ENCODE measurements at regions not wholly inside any gene's neighbourhood (a gene's known extent, or its start where the extent isn't known, plus 50 kb on each side); places are given as distances from the start of the nearest gene placed in this dataset.

DNA sequence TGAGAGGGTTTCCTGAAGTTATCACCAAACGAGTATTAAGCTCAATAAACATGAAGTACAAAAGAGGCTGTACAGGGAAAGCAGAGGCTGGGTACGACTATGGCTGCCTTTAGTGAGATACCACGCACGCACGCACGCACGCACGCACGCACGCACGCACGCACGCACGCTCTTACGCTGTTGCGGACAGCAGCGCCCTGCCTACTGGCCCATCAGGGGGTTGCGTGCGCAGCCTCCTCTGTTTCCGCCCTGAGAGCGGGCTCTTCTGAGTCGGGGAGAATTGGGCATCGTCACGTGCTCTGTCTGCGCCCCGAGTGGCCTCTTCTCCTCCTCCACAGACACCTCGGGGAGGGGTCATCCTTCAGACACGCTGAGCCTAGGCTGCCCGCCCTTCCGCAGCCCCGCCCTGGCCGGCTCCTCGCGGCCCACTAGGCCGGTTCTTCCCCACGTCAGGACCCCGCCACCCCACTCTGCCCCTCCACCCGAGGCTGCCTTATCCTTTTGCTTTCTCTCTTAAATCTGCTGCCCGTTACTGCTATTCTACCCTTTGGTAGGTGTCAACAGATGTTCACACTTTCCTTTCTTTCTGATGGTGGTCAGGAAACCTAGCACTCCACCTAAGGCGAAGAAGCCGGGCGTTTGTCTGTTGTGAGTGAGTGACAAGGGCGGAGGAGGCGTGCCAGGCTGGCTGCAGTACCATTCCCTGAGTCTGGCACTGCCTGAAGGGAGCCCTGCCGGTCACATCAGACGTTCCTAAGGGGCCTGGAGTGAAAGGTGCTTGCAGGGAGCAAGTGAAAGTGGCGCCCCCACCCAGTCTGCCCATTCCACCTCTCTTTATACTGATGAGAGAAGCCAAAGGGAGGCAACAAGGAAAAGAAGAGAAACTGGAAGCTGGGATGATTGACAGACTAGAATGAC, 300.4 kb upstream of the B3GAT1 start:
- BruUV-seq (replicated peaks): no TSS peak
- no peaks in the 10 kb centered on the region for H4K20me1 ChIP-seq (ENCODE audit: insufficient read depth)
- H3K4me2 ChIP-seq: no peak overlapping the region
- POLR2A ChIA-PET (ENCODE audit: unreplicated experiment): no interaction called here
- TF ChIP-seq EZH2 (IDR thresholded peaks at IDR 0.05; ENCODE audit: low read depth): no peak
- TF ChIP-seq, protein P1, sequence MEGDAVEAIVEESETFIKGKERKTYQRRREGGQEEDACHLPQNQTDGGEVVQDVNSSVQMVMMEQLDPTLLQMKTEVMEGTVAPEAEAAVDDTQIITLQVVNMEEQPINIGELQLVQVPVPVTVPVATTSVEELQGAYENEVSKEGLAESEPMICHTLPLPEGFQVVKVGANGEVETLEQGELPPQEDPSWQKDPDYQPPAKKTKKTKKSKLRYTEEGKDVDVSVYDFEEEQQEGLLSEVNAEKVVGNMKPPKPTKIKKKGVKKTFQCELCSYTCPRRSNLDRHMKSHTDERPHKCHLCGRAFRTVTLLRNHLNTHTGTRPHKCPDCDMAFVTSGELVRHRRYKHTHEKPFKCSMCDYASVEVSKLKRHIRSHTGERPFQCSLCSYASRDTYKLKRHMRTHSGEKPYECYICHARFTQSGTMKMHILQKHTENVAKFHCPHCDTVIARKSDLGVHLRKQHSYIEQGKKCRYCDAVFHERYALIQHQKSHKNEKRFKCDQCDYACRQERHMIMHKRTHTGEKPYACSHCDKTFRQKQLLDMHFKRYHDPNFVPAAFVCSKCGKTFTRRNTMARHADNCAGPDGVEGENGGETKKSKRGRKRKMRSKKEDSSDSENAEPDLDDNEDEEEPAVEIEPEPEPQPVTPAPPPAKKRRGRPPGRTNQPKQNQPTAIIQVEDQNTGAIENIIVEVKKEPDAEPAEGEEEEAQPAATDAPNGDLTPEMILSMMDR (conservative IDR thresholded peaks at IDR 0.05): no peak
- H3K4me1 ChIP-seq (replicated peaks; ENCODE audit: insufficient read depth): no peaks in the 10 kb centered on the region
- no peaks in the 10 kb centered on the region for H3F3A ChIP-seq (ENCODE audit: insufficient read depth, low read depth)
- no peaks in the 10 kb centered on the region for H3K9me2 ChIP-seq (ENCODE audit: insufficient read depth)
- H3K4me3 ChIP-seq: no peak overlapping the region
- CTCF ChIA-PET: no interaction called here
- no peaks in the 10 kb centered on the region for H3K36me3 ChIP-seq (ENCODE audit: low read depth)
- no peaks in the 10 kb centered on the region for H3K79me2 ChIP-seq (ENCODE audit: low read depth)
- no peaks in the 10 kb centered on the region; the same call in 1 of the 2 replicates for H3K9me3 ChIP-seq (ENCODE audit: insufficient read depth, low read depth)
- no peak overlapping the region for H2AFZ ChIP-seq
- H3K27ac ChIP-seq: no peak overlapping the region
- peaks cover 67% of the 10 kb centered on the region for H3K27me3 ChIP-seq (ENCODE audit: insufficient read depth, low read depth)
- no peak for DNase-seq
- intact Hi-C loops (cut with micrococcal nuclease; ENCODE audit: unreplicated experiment): no loop called here

- Histone ChIP-seq H4K20me1 (ENCODE audit: insufficient read depth) (no peaks in the 10 kb centered on the region), H3K27ac (no peak overlapping the region), H3K9me3 (ENCODE audit: insufficient read depth, low read depth) (no peaks in the 10 kb centered on the region; the same call in 1 of the 2 replicates), H3K36me3 (ENCODE audit: low read depth) (no peaks in the 10 kb centered on the region), H2AFZ (no peak overlapping the region), H3F3A (ENCODE audit: insufficient read depth, low read depth) (no peaks in the 10 kb centered on the region), H3K4me2 (no peak overlapping the region), H3K4me3 (no peak overlapping the region), H3K79me2 (ENCODE audit: low read depth) (no peaks in the 10 kb centered on the region), H3K9me2 (ENCODE audit: insufficient read depth) (no peaks in the 10 kb centered on the region), H3K27me3 (ENCODE audit: insufficient read depth, low read depth) (peaks cover 58% of the 10 kb centered on the region), H3K4me1 (replicated peaks; ENCODE audit: insufficient read depth) (no peaks in the 10 kb centered on the region)
- intact Hi-C loops (cut with micrococcal nuclease; ENCODE audit: unreplicated experiment): no loop called here
- ChIA-PET CTCF (no interaction called here), POLR2A (ENCODE audit: unreplicated experiment) (no interaction called here)
- TF ChIP-seq EZH2 (IDR thresholded peaks at IDR 0.05; ENCODE audit: low read depth): no peak
- TF ChIP-seq, protein P1 (conservative IDR thresholded peaks at IDR 0.05): no peak
- BruUV-seq (replicated peaks): no TSS peak
- no peak for DNase-seq
Observed at GRCh38 chr11:134711588-134711987, 299.5 kb upstream of the B3GAT1 start.

DNA sequence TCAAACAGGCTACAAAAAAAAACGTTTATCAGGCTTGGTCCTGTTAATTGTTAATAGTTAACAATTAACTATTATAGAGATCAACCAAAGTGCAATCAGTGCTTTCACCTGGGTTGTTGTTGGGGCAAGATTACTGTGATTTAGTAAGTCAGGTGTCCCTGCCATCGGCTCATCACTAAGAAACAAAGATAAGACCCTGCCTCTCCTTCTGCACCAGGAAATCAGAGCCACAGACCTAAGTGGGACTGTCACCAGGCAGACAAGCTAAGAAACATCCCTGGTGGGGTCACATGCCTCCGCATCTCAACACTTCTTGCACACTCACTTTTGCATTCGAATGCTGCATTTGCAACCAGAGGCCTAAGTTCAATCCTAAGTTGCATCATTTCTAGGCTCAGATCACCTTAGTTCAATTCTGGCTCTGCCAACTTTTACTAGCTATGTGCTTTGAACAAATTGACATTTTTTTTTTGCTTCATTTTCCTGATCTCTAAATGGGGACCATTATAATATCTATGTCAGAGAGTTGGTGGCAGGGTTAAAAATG, 298.9 kb upstream of the B3GAT1 start:
- Histone ChIP-seq H3K27me3 (ENCODE audit: insufficient read depth, low read depth) (peaks cover 53% of the 10 kb centered on the region), H3K79me2 (ENCODE audit: low read depth) (no peaks in the 10 kb centered on the region), H3K9me2 (ENCODE audit: insufficient read depth) (no peaks in the 10 kb centered on the region), H4K20me1 (ENCODE audit: insufficient read depth) (no peaks in the 10 kb centered on the region), H3K4me1 (replicated peaks; ENCODE audit: insufficient read depth) (no peaks in the 10 kb centered on the region), H3K4me2 (no peak overlapping the region), H3F3A (ENCODE audit: insufficient read depth, low read depth) (no peaks in the 10 kb centered on the region), H3K9me3 (ENCODE audit: insufficient read depth, low read depth) (no peaks in the 10 kb centered on the region; the same call in 1 of the 2 replicates), H3K27ac (no peak overlapping the region), H3K4me3 (no peak overlapping the region), H2AFZ (no peak overlapping the region), H3K36me3 (ENCODE audit: low read depth) (no peaks in the 10 kb centered on the region)
- ChIA-PET POLR2A (ENCODE audit: unreplicated experiment) (no interaction called here), CTCF (no interaction called here)
- no TSS peak for BruUV-seq (replicated peaks)
- no peak for DNase-seq
- intact Hi-C loops (cut with micrococcal nuclease; ENCODE audit: unreplicated experiment): no loop called here
- no peak for TF ChIP-seq EZH2 (IDR thresholded peaks at IDR 0.05; ENCODE audit: low read depth)
- TF ChIP-seq, protein P1 (conservative IDR thresholded peaks at IDR 0.05): no peak
